IPS-11a (cell line): ENCODE measurements at regions not wholly inside any gene's neighbourhood (a gene's known extent, or its start where the extent isn't known, plus 50 kb on each side); places are given as distances from the start of the nearest gene placed in this dataset.

ENCODE experiments used
- H3K4me3 ChIP-seq: one replicate; pipeline ENCODE4 v1.5.1; 2013; ENCODE audit warnings: low read depth, low read length, control low read depth

DNA sequence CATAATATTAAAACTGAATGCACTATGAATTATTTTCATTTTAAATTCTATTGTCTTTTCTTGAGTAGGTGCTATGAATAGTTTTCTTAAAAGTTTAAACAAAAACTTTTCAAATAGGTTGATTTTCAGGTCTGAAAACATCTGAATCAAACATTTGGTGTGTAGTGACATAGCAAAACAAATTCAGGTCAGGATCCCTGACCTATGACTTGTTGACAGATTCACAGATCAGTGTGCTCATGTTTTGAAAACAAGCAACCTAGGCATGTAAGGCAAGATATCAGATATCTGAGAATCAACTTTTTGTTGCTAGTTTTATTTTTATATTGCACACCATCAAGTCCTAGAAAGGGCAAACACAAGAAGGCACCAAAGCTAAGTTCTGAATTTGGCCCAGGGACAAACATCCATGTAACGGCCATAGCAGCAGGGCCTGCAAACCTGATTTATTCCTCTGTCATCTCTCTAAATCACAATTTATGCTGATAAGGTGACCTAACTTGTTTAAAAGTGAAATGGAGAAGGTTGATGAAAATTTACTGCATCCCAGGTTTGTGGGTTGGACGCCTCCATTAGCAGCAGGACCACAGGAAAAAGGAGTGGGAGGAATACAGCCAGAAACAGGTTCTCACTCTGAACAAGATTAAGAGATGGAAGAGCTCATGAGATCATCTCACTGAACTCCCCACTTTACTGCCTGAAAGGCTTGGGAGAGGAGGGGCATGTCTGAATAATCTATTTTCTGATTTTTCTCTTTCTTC is 337.7 kb downstream of the KCNRG start:
- H3K4me3 ChIP-seq = no peak overlapping the region

DNA sequence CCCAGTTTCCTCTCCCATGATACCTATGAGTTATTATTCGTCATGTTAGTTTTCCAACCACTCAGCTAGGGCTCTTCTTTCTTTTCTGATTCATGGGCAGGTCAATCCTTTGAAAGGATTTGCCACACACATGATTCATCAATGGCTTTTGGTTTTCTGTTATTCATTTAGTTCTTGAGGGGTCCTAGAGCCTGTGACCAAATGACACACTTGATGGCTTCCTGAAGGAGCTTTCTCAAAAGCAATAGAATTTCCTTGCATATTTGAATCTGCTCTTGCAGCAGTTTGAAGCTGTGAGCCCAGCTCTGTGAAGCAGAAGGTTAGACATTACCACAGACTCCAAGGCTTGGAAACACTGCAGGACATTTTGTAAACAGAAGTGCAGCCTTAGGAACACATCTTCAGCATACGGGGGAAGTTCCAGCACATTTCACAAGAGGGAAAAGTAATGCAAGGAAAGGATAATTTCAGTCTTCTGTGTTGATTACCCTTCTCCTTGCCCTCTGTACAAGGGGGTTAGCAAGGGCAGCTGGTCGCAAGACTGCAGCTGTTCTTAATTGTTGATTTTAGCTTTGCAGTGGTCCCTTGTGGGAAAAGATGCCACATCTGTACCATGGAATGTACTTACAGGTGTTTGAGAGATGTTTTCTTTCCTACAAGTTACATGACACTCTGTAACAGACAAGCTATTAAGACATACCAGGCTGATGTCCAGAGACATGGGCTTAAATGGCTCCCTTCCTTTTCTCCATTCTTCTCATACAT is 338.6 kb downstream of the KCNRG start:
- H3K4me3 ChIP-seq = no peak overlapping the region

DNA sequence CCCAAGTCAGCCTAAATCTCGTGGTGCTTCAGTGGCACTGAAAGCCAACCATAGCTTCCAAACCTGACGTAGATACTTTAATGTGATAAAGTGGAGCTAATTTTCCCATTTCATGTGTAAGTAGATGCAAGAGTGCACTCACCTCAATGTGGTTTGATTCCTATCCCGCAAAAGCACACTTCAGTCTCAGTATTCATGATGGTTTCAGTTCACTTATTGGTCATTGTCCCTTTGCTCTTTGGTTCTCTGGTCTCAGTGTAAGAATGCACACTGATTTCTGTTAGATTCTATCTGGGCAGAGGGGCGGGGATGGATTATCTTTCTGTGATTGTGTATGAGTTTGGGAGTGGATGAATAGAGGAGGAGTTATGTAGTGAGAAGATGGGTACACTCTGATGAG is 340.6 kb downstream of the KCNRG start:
- no peak overlapping the region for H3K4me3 ChIP-seq

DNA sequence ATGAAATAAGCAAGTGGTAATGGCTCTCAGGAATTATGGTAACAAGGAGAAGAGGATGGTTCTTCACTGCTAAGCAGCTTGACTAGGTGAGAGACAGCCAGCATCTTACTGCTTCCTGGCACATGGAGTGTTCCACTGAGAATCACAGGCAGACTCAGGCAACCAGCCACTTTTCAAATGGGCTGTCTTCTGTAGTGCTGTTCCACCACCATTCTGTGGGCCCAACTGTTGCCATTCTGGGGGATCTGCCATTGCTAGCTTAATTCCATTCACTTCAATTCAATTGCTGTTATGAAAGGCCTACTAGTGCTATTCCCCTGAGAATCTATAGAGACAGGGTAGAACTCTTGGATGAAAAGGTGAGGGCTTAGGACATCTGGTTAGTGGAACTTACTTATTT is 341.9 kb downstream of the KCNRG start:
- H3K4me3 ChIP-seq = no peak overlapping the region

DNA sequence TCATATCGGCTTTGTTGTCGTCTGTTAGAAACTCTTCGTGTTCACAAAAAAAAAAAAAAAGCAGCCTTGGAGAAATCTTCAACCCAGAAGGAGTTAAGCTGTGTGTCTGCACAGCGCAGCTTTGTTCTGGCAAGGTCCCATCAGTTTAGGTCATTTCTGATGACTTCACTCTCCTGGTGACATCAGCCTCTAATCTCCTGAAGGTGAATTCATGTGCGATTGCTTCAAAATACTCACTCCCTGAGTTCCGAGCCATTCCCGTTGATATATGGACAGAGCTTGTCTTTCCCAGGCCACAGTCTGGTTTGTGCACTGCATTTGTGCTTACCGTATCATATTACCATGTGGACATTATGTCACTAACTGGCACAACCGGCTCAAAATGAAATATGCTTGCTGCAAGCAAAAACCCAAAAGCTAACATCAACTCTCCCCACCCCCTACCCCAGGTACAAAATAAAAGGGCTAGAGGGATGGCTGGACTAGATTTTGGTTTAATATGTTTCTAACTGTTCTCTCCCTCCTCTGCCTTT is 342.4 kb downstream of the KCNRG start:
- H3K4me3 ChIP-seq = no peak overlapping the region

DNA sequence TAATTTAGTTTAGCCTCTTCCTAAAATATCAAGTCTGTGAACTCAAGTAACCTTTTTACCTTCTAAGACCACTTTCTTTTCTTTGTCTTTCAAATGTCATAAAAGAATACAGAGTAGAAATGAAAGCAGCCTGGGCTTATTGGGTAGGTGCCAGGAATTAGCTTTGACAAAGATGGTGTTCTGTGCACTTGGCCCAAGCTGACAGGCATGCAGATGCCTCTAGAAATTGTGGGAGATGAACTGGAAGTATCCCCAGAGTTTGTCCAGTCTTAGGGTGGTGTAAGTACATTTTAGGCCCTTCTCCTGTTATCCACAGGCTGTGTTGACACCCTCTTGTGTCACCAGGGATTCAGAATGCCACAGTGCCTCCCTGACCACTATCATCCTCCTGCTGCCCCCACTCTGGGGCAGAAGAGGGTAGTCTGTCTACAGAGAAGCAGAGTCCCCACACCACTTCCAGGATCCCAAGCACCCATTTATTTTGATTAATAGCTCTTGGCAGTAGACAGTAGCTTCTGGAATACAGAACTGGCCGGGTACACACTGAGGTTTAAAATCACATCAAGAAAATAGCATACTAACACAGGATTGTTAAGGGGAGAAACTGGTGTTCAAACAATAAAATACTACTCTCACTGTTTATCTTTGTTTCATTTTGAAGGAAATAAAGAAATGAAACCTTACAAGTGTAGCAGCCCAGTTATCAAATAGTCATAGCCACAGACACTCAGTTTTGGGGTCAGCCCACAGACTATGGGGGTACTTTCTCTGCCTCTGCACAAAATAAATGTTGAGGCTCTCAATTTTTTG is 343.2 kb downstream of the KCNRG start:
- no peak overlapping the region for H3K4me3 ChIP-seq

DNA sequence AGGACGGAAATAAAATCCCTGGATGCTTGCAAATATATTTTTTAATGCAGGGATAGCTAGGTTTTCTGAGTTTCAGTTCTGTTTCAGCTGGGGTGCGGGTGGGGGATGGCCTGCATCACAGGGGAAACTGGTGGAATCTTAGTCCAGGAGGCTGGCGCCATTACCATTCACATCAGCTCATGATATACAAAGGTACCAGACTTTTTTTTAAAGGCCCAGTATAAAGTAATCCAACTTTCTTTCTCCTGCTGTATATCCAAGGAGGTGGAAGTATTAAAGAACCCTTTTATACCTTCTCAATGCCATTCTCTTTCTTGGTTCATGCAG is 343.8 kb downstream of the KCNRG start:
- H3K4me3 ChIP-seq = no peak overlapping the region

DNA sequence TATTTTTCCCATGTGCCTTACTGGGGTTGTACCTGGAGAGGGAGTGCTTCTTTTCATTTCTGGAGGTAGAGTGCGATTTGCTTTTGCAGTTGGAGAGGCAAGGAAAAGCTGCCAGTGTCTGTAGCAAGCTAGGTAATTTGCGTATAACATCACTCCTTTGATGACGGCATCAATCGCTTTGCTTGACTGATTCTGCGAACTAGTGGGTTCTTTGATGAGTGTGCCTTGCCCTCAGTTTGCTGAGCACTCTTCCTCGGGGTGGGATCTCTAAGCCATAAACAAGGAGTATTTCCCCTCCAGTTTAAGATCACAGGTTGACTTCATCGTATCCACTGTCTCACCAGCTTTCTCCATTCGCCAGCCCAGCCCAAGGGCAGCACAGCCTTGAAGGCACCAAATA is 344.5 kb downstream of the KCNRG start:
- H3K4me3 ChIP-seq = no peak overlapping the region

DNA sequence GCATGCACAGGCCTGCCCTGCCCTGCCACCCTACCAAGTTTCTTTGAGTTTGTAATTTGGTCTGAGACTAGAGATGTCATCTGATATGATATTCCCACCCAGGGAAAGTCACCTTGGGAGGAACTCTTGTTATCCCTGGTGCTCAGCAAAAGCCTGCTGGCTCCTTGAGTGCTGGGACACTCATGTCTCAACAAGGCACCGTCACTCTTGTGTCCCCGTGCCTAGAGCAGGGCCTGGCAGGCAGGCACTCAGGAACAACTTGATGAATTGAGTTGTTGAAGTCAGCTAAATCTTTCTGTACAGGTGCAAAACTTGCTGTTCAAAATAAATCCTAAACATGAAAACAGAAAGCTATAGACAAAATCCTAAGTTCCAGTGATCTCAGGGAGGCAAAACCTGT is 345.4 kb downstream of the KCNRG start:
- H3K4me3 ChIP-seq = no peak overlapping the region

DNA sequence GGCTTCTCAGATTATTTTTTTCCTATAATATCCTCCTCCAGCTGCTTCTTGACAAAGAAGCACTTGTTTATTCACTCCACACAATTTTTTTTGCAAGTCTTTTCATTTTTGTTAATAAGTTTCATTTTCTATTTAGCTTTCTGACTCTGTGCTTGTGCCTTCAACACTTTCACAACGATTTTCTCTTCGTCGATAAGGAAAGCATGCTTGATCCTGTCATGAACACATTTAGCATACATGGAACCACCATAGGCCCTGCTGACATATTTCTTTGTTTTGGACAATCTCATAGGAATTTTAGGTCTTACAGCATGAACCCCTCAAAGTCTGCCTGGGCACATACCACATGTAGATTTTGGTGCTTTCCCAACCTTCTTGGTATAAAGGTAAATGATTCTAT is 346.0 kb downstream of the KCNRG start:
- H3K4me3 ChIP-seq = no peak overlapping the region

DNA sequence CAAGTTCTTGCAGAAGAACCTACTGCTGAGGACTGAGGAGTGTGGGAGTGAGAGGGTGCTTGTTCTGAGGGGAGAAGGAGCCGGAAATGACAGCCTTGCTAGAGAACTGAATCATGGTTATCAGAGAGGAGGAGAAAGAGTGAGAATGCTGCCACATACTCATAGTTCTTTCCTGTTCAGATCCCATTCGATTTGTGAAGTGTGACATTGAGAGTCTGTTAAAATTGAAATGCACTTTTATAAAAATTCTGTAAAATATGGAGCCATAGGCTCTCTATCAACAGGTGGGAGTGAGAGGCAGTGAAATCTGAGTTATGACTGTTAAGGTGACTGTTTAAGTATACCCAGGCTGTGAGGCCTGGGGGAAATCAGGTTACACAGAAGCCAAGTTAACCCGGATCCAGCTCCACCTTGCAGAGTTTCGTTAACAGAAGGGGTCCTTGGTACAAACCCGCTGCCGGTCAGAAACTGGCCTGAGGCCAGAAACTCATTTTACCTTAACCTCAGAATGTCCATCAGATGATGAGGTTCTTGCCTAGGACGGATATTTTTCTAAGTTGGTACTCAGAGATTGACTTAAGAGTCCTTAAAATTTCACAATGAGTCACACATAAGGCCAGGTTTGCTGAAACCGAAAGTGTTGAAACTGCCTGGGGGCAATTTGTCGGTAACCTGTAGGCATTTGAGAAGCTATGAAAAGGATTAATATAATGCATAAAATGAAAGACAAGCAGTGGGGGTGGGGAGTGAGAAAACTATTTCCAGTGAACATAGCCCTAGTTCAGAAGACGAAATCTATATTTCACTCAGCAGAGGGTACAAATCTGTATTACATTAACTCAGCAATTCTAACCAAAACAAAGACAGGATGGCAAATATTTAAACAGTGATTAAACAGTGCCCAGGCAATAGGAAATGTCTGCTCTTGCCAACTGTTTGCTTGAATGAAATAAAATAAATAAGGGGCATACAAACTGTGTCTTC is 350.5 kb downstream of the KCNRG start:
- no peak overlapping the region for H3K4me3 ChIP-seq

DNA sequence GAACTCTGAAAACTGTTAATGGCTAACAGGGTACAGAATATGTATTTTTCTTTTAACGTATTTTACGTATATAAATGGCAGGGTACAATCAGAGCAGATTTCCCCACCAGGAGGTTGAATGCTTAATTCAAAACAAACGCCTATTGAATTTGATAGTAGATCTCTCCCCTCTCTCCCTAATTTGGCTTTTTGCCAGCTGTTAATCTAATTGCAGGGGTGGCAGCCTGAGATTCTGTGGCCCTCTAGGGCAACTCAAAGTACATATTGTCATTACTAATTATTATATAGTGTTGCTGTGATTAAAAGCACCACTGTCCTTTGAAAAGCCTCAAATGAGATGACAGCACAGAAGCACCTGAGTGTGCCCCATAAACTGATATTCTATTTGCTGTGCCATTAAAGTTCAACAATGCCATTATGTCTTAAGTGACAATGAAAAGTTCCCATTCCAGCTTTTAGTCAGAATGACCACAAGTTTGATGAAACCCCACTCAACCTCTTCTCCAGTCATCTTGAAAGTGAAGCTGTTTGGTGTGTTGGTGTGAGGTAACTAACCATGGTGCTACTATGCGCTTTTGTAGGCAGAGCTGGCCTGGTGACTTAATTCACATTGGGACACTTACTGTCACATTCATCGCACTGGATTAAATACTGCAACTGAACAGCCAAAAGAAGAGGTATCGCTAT is 351.4 kb downstream of the KCNRG start:
- H3K4me3 ChIP-seq = no peak overlapping the region

DNA sequence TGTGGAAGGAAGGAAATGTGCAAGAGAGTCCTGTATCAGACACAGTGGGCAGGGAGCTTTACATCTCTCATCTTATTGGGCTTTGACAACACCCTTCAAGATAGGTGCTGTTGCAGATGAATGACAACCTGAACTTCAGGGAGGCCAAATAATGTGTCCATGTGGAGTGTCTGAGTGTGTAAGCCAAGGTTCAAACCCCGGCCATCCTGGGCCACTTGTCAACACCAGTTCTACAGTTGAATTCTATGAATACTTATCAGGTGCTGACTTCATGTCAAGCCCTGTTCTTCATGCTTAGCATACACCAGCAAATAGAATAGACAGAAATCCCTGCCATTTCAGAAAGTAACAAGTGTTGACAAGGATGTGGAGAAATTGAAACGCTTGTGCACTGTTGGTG is 354.4 kb downstream of the KCNRG start:
- no peak overlapping the region for H3K4me3 ChIP-seq

DNA sequence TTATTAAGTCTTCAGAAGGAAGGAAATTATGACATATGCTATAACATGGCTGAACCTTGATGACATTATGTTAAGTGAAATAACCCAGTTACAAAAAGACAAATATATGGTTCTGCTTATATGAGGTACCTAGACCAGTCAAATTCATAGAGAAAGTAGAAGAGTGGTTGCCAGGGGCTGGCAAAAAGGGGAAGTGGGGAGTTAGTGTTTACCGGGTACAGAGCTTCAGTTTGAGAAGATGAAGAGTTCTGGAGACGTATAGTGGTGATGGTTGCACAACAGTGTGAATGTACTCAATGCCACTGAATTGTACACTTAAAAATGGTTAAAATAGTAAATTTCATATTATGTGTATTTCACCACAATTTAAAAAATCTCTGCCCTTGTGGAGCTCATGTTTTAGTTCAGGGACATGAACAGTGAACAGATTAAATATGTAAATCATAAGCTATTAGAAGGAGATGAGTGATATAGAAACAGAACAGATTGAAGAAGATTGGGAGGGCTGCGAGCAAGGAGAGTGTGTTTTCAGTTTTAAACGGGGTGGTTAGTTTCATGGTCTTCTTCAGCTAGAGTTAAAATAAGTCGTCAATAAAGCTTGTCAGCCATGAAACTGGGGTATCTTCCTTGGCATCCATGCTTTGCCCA is 355.2 kb downstream of the KCNRG start:
- H3K4me3 ChIP-seq = no peak overlapping the region

DNA sequence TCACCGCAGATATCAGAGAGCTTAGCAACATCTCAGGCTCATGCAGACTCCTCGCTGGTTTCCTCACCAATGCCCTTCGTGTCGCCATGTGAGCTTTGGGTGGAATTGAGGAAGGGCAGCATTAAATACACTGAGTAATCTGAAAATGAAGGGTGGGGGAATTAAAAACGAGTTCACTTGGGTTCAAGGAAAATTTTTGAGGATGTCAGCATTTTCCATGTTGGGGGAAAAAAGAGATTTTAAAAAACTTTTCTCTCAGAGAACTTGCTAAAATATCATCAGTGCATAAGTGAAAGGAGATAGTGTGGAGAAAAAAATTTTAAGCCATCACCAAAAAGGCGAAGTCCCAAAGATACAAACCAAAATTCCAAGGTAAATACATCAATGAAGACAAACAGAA is 359.3 kb downstream of the KCNRG start:
- no peak overlapping the region for H3K4me3 ChIP-seq

DNA sequence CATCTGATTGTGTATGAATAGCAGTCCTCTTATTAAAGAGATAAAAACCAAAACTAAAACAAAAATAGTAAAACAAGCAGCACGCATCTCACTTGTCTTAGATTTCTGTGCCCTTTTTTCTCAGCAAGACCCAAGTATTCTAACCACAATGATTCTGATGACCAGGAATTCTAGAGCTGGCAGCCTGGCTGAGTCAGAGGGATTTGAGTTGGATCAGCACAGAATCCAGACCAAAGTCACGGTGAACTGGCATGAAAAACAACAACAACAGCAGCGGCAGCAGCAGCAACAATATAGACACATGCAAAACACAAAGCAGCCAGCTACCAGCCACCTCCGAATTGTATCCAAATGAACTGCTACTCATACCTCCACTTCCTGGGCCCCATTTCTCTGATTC is 360.5 kb downstream of the KCNRG start:
- H3K4me3 ChIP-seq = no peak overlapping the region

DNA sequence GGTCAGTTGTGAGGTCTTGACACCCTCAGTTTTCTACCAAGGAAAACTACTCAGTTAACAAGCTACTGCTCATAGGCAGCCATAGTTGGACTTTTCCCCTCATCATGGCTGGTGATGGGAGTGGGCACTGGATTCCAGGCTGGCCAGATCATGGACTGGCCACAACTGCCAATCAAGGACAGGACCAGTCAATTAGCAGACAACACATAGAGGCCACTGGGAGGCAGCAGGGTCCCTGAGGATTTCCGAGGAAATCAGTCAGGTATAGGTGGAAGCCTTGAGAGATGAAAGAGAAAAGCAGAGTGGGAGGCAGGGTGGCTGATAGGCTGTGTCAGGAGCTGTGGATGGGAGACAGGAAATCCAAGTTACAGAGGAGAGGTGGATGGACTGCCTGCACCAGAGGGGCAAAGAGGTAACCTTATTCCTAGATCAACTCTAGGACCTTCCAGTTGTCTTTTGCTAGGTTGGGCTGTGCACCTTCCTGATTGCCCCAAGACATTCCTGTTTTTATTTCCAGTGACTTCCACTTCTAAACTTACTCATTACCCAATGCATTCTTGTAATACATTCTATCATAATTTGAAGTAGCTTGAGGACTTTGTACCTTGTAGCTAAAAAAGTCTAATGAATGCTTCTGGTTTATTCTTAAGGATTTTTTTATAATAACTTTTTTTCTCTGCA is 361.8 kb downstream of the KCNRG start:
- H3K4me3 ChIP-seq = no peak overlapping the region

DNA sequence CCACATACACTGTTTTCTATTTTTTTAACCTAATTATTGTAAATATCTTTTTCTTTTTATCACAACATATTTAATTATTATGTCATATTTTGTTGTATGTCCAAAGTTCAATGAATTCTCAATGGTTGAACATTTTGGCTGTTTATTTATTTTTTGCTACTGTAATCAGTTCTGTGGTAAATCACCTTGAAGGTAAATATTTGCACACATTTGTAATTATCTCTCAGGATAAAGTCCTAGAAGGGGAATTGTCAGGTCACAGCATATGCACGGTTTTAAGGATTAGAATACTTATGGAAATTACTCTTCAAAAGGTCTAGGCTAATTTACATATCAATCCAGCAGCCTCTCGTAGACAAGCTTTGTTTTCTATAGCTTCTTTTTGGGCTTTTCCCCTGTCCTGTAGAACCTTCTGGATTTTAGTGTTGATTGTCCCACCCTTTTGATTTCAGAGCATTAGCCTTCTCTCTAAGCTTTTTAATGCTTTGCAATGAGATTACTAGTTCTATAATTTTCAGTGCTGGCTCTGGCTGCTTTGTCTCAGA is 362.6 kb downstream of the KCNRG start:
- H3K4me3 ChIP-seq = no peak overlapping the region
